ENCODE measurements at regions not wholly inside any gene's neighbourhood (a gene's known extent, or its start where the extent isn't known, plus 50 kb on each side); places are given as distances from the start of the nearest gene placed in this dataset.

- DNase-seq (ENCODE audit: low read depth in 2 of 2), result no peak
Measured at GRCh38 chr14:104439625-104440024, 139.9 kb upstream of the C14orf180 start.

GRCh38 chr14:104440297-104440956 is 139.1 kb upstream of the C14orf180 start:
- DNase-seq (ENCODE audit: low read depth in 2 of 2), result no peak

- DNase-seq (ENCODE audit: low read depth in 2 of 2), result no peak
Measured at GRCh38 chr14:104441275-104442106, 138.1 kb upstream of the C14orf180 start.

GRCh38 chr14:104442107-104442551 is 137.4 kb upstream of the C14orf180 start:
- DNase-seq (ENCODE audit: low read depth in 2 of 2), result no peak

GRCh38 chr14:104442631-104443390 is 136.8 kb upstream of the C14orf180 start:
- DNase-seq (ENCODE audit: low read depth in 2 of 2), result no peak

- DNase-seq (ENCODE audit: low read depth in 2 of 2), result no peak
Measured at GRCh38 chr14:104443391-104444158, 136.0 kb upstream of the C14orf180 start.

- no peak for DNase-seq (ENCODE audit: low read depth in 2 of 2)
Measured at GRCh38 chr14:104444159-104445030, 135.2 kb upstream of the C14orf180 start.

- no peak for DNase-seq (ENCODE audit: low read depth in 2 of 2)
Measured at GRCh38 chr14:104445086-104445485, 134.5 kb upstream of the C14orf180 start.

GRCh38 chr14:104445832-104446381 is 133.7 kb upstream of the C14orf180 start:
- no peak for DNase-seq (ENCODE audit: low read depth in 2 of 2)

GRCh38 chr14:104446611-104447010 is 133.0 kb upstream of the C14orf180 start:
- no peak for DNase-seq (ENCODE audit: low read depth in 2 of 2)

GRCh38 chr14:104447750-104448149 is 131.8 kb upstream of the C14orf180 start:
- no peak for DNase-seq (ENCODE audit: low read depth in 2 of 2)

- no peak for DNase-seq (ENCODE audit: low read depth in 2 of 2)
Measured at GRCh38 chr14:104448321-104448720, 131.2 kb upstream of the C14orf180 start.

GRCh38 chr14:104448721-104449120 is 130.8 kb upstream of the C14orf180 start:
- no peak for DNase-seq (ENCODE audit: low read depth in 2 of 2)

GRCh38 chr14:104450811-104451401 is 128.7 kb upstream of the C14orf180 start:
- no peak for DNase-seq (ENCODE audit: low read depth in 2 of 2)

- DNase-seq (ENCODE audit: low read depth in 2 of 2), result no peak
Measured at GRCh38 chr14:104451474-104451873, 128.1 kb upstream of the C14orf180 start.

GRCh38 chr14:104458845-104459244 is 120.7 kb upstream of the C14orf180 start:
- no peak for DNase-seq (ENCODE audit: low read depth in 2 of 2)

- no peak for DNase-seq (ENCODE audit: low read depth in 2 of 2)
Measured at GRCh38 chr14:104460791-104461651, 118.5 kb upstream of the C14orf180 start.

- DNase-seq (ENCODE audit: low read depth in 2 of 2), result no peak
Measured at GRCh38 chr14:104461676-104462449, 117.7 kb upstream of the C14orf180 start.

All from activated CD8-positive, alpha-beta memory T cell treated with anti-CD3 and anti-CD28 coated beads for 4 hours (primary cell).